Inflammatory macrophage treated with lipopolysaccharide for 1 hour (primary cell): ENCODE measurements at regions not wholly inside any gene's neighbourhood (a gene's known extent, or its start where the extent isn't known, plus 50 kb on each side); places are given as distances from the start of the nearest gene placed in this dataset.
A peak's percentile ranks its signal among the peaks of the same experiment; 100 is the strongest.
"Not testable (repeated sequence)": the region's sequence is repeated elsewhere in the genome, so short reads cannot be mapped to it uniquely, and the experiment has no call there.

Experiments
- DNase-seq, 2 donors: peaks; one replicate each; pipeline ENCODE4 v3.0.0-alpha.2; 2020 to 2022

GRCh38 chr3:69480986-69481385 lies 95.1 kb upstream of the FRMD4B start:
- DNase-seq: not testable (repeated sequence)

DNA sequence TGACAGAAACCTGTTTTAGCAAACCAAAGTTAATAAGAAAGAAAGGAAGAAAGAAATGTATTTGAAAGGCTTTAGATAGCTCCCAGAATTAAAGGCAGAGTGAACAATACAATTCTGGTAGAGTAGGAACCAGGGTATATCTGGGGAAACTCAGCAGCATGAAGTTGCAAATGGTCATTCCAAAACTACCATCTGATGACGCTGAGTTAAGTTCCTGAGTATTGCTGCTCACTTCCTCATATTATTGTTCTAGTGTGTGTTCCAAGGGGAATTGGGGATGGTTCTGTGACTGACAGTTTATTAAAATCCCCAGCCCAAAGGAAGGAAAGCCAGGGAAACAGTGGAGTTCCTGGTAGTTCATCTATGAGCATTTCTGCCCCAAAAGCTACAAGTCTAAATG lies 88.3 kb upstream of the FRMD4B start:
- peak; percentile 58 to 80 for DNase-seq

GRCh38 chr3:69472093-69472492 lies 86.2 kb upstream of the FRMD4B start:
- no peak for DNase-seq

- no peak for DNase-seq
Measured at GRCh38 chr3:69463531-69463930, 77.6 kb upstream of the FRMD4B start.

GRCh38 chr3:69462826-69463100 lies 76.9 kb upstream of the FRMD4B start:
- no peak for DNase-seq

DNA sequence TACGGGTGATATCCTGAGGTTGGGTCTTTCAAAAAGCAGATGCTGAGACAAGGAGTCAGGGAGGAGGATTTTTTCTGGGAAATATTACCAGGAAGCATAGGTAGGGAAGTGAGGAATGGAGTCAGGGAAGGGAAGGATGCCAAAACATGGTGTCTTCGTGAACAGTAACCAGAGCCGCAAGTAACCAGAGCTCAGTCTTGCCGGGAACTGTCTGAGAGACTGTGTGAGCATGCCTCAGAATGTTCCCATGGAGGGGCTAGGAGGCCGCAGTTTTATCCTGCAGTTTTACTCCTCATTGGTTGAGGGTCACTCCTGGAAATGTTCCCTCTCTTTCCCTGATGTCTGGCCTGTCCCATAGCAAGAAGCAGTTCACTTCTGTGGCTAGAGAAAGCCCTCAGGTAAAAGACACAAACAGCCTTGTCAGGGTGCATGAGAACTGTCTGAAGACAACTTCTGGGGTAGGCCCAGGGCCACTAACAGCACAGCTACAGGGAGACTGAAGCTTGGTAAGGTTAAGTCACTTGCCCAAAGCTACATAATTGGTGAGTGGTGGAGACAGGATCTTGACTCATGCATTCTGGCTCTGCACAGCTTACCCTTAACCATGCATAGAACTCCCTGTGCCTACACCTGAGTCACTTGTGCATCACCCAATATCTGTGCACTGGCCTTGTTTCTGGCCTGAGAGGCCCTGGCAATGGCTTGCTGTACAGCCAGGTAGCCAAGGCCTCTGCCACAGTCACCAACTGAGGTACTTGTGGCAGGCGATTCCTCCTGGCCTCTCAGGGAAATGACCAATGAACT lies 76.3 kb upstream of the FRMD4B start:
- no peak for DNase-seq

GRCh38 chr3:69460034-69460433 lies 74.1 kb upstream of the FRMD4B start:
- DNase-seq: no peak

GRCh38 chr3:69458803-69459365 lies 73.0 kb upstream of the FRMD4B start:
- DNase-seq: peak; percentile 42 to 58

- DNase-seq: no peak
Measured at GRCh38 chr3:69456631-69457030, 70.7 kb upstream of the FRMD4B start.

DNA sequence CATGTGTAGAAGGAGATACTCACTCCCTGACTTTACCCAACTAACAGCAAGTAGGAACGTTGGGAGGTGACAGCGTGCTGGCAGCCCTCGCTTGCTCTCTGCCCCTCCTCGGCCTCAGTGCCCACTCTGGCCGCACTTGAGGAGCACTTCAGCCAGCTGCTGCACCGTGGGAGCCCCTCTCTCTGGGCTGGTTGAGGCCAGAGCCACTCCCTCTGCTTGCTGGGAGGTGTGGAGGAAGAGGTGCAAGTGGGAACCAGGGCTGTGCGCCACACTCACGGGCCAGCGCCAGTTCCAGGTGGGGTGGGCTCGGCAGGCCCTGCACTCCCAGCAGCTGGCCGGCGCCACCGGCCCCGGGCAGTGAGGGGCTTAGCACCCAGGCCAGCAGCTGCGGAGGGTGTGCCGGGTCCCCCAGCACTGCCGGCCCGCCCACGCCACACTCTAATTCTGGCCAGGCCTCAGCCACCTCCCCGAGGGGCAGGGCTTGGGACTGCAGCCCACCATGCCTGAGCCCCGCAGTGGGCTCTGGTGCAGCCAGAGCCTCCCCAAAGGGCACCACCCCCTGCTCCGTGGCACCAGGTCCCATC lies 68.4 kb upstream of the FRMD4B start:
- no peak for DNase-seq

DNA sequence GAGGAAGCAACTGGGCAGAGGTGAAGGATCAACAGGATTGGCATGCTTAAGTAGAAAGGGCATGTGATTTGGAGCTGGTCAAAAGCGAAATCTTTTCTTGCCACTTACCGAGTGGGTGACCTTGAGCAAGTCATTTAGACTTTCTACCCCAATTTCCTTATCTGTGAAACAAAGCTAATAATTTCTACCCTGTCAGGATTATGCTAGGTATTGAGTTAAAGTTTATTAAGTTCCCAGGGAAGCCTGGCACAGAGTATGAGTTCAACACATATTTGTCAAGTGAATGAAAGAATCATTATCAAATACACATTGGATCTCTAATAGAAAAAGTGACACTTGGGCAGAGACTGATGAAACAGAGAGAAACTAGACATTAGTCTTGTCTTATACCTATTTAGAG lies 66.4 kb upstream of the FRMD4B start:
- no peak for DNase-seq

- DNase-seq: no peak
Measured at GRCh38 chr3:69451594-69451993, 65.7 kb upstream of the FRMD4B start.

GRCh38 chr3:69448877-69449276 lies 63.0 kb upstream of the FRMD4B start:
- DNase-seq: no peak

- no peak for DNase-seq
Measured at GRCh38 chr3:69446402-69447072, 60.6 kb upstream of the FRMD4B start.

GRCh38 chr3:69445498-69445897 lies 59.6 kb upstream of the FRMD4B start:
- DNase-seq: no peak

DNA sequence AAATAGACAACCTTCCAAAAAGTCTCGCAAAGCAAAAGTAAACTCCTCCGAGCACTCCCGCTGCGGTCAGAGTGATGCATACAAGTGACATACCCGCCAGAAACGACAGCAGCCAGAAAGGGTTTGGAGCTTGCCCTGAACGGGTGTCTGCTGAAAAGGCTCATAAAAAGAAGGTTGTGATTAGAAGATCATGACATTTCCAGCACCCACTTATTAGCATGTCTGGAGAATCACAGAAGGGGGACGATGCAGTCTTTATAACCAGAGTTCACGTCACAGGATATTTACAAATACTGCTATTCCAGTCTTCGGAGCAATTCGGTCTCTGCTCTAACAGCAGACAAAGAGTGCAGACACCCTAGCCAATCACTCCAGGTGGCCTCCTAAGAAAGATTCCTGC lies 59.1 kb upstream of the FRMD4B start:
- no peak for DNase-seq

- DNase-seq: no peak
Measured at GRCh38 chr3:69443457-69443920, 57.6 kb upstream of the FRMD4B start.

DNA sequence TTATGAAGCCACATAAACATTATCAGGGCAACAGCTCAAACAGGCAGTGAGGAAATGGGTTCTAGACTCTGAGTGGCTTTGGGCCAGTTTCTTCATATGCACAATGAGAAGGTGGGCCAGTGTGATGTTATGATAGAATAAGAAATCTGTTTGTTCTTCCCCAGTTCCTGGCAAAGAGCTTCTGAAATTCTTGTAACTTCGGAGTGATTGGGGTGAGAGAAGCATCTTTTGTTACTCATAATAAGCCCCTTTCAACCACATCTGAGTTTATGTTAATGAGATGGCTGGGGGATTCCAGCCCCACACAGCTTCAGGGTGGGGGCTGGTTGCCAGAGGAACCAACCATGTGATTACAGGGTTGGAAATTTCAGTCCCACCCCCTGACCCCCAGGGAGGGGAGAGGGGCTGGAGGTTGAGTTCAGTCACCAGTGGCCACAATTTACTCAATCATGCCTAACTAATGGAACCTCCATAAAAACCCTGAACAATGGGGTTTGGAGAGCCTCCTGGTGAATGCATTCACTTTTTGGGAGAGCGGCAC lies 57.0 kb upstream of the FRMD4B start:
- DNase-seq: peak in 1 of 2 donors; percentile 34

DNA sequence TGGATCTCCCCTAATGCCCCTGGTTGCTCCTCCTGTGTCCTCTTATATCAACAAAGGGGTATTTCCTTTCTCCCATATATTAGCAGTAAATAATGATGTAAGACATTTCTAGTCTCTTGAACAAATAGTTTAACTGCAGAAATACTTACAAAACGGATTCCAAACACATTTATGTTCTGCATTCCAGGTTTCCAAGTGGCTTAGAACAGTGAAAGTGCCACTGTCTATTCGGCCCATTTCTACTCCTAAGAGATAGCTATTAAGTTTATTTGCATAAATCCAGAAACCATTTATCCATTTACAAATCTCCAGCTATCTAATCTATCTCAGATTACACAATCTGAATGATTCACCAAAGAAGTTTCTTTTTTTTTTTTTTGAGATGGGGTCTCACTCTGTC lies 55.8 kb upstream of the FRMD4B start:
- DNase-seq: no peak

GRCh38 chr3:69441040-69441439 lies 55.2 kb upstream of the FRMD4B start:
- DNase-seq: no peak

DNA sequence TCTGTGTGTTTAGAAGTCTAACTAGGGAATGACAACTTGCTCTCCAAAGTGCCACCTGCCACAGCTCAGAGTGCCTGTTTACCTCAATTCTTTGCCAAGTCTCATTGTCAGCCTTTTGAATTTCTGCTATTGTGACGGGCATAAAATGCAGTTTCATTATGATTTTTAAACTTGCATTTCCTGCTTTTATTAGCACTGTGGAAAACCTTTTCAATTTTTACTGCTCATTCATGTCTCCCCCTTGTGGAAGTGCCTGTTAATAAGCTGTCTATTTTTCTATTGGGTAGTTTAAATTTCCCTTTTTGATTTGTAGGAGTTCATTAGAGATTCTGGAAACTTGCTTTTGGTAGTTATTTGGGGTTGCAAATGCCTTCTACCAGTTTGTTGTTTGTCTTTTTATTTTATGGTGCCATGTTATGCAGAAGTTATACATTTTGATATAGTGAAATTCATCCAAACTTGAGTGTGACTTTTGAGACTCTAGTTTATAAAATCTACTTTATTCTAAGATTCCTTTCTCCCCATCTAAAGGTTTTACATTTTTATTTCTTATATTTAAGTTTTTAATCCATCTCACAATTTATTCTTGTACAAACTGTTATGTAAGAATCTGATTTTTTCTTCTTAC lies 53.9 kb upstream of the FRMD4B start:
- peak; percentile 55 to 75 for DNase-seq

DNA sequence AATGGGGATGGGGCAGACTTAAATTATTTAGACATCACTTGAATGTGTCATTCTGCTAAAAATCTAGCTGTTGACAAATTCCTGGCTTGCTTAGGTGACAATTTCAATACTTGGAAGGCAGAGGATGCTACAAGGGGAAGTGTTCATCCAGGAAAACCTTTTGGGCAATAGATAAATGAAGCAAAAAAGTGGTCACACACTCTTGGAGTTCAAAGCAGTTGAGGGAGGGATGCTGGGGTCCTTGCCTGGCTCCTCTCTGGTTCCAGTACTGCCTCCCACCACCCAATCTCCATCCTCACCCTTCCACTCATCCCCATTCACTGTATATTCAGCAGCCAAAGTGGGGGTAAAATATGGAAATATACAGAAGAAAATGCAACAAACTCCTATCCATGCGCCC lies 52.6 kb upstream of the FRMD4B start:
- no peak for DNase-seq
